ENCODE measurements at regions not wholly inside any gene's neighbourhood (a gene's known extent, or its start where the extent isn't known, plus 50 kb on each side); places are given as distances from the start of the nearest gene placed in this dataset.

GRCh38 chr12:111298582-111299436, 70.1 kb downstream of the PHETA1 start:
- TF ChIP-seq, protein P1, sequence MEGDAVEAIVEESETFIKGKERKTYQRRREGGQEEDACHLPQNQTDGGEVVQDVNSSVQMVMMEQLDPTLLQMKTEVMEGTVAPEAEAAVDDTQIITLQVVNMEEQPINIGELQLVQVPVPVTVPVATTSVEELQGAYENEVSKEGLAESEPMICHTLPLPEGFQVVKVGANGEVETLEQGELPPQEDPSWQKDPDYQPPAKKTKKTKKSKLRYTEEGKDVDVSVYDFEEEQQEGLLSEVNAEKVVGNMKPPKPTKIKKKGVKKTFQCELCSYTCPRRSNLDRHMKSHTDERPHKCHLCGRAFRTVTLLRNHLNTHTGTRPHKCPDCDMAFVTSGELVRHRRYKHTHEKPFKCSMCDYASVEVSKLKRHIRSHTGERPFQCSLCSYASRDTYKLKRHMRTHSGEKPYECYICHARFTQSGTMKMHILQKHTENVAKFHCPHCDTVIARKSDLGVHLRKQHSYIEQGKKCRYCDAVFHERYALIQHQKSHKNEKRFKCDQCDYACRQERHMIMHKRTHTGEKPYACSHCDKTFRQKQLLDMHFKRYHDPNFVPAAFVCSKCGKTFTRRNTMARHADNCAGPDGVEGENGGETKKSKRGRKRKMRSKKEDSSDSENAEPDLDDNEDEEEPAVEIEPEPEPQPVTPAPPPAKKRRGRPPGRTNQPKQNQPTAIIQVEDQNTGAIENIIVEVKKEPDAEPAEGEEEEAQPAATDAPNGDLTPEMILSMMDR (IDR thresholded peaks at IDR 0.05; ENCODE audit: insufficient read depth, low read depth, low read length): peak; percentile 67
- no peak for TF ChIP-seq EZH2 (IDR thresholded peaks at IDR 0.05; ENCODE audit: insufficient read depth, low read length)
